Medulla oblongata (tissue), 1 donor: ENCODE measurements at regions not wholly inside any gene's neighbourhood (a gene's known extent, or its start where the extent isn't known, plus 50 kb on each side); places are given as distances from the start of the nearest gene placed in this dataset.
"Not testable (repeated sequence)": the region's sequence is repeated elsewhere in the genome, so short reads cannot be mapped to it uniquely, and the experiment has no call there.

Experiments used
- DNase-seq: peaks from one replicate; pipeline ENCODE4 v3.0.0-alpha.2; 2015; ENCODE audit errors: extremely low spot score

- no peak for DNase-seq
Observed at GRCh38 chr4:189504220-189504619, 436.5 kb upstream of the FRG1 start.

DNA sequence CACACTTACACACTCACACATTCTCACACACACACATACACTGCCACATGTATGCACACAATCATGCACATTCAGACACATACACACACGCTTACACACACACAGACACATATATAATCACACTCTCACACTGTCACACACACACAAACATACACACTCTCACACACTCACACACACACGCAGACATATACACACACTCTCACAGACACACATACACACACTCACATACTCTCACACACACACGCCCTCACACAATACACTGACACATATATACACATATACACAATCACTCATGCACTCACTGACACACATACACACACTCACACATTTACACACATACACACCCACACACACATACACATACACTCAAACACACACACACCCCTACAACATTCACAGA, 435.3 kb upstream of the FRG1 start:
- no peak for DNase-seq

GRCh38 chr4:189506080-189506479, 434.6 kb upstream of the FRG1 start:
- no peak for DNase-seq

DNA sequence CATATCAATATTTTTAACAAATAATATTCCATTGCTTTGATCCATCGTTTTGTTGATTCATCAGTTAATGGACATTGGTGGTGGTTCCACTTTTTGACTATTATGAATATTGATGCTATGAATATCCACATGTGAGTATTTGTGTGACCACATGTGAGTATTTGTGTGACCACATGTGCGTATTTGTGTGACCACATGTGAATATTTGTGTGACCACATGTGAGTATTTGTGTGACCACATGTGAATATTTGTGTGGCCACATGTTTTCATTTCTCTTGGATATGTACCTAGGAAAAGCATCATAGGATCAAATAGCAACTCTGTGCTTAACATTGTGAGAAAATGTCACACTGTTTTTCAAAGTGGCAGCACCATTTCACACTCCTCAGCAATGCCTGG, 433.6 kb upstream of the FRG1 start:
- DNase-seq: no peak

DNA sequence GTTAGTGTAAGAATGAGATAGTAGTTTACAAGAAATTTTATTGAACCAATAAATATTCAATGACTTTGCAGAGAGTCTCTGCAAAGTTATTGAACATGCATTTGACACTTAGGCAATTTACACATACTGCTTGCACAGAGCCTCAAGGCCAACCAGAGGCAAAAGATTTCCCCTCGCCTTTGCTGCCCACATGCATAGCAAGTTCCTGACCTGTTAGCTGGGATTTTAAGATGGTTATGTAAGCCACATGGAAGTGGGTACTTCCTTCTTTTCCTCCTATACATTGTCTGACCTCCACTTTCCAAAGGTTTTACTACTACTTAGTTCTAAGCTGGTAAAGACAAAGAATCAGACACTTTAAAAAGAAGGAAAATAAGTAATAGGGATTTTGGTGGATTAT, 430.1 kb upstream of the FRG1 start:
- DNase-seq: no peak

DNA sequence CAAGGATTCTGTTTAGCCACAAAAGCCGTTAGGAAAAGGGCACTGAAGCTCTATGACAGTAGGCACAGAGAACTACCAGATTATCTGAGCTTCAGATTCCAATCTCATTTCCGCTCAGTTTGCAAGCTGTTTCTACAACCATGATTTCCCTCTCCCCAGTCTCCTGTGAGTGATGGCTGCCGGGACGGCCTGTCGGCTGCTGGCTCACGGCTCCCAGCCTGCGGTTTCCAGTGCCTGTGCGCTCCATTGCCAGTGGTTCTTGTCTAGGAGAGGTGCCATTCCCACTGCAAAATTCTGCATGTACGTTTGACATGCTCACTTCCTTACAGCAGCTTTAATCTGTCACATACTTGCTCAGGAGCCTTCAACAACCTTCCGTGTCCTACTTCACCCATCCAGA, 429.1 kb upstream of the FRG1 start:
- no peak for DNase-seq

- DNase-seq: no peak
Observed at GRCh38 chr4:189513421-189513820, 427.3 kb upstream of the FRG1 start.

DNA sequence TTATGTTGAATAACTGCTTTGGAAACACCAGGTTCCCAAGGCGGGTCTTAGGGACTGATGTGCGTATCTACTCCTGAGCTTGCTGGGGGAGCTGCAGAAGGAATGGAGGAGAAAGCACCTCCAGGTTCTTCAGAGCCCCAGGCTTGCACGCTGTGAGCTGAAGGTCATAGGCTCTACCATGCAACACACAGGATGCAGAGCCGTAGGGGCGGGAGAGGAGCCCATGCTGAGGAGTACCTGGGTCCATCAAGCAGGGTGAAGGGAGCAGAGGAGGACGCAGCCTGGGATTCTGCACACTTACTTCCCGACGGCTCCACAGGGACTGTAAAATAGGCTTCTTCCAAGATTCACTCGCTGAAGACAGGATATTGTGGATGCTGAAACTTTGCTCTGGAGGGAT, 426.5 kb upstream of the FRG1 start:
- no peak for DNase-seq

DNA sequence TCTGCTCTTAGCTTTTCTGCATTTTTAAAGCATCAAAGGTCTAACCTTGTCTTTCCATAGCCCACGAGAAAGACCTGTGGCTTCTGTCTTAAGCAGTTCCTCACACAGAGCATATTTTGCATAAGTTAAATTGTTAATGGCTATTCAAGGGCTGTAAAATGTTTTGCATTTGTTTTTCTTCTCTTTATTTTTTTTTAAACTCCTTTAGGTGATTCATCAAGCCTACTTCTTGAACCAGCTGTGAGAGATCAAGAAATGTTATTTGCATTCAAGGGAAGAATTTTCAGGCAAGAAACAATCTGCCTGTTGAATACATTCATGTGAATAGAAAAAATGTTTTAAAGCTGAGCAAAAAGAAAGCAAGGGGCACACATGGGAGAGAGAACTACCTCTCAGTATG, 423.8 kb upstream of the FRG1 start:
- DNase-seq: no peak

DNA sequence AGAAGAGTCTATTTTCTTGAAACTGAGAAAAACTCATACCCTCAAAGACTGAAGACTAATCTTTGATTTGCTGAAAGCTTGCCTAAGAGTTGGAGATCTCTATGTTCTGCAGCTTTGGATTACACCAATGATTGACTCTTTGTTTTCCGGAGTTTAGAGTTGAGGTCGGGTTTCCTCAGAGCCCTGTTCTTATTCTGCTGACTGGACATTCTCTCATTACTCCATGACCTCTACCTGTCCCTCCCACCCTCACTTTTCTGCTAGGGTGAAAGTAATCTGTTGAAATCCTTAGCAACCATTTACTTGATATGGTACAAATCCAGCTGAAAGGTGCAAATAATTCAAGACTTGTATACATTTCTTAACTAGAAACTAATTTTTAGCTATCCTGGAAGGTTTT, 421.5 kb upstream of the FRG1 start:
- DNase-seq: no peak

- no peak for DNase-seq
Observed at GRCh38 chr4:189525304-189525703, 415.4 kb upstream of the FRG1 start.

- DNase-seq: no peak
Observed at GRCh38 chr4:189530848-189531247, 409.8 kb upstream of the FRG1 start.

- DNase-seq: no peak
Observed at GRCh38 chr4:189533603-189534002, 407.1 kb upstream of the FRG1 start.

DNA sequence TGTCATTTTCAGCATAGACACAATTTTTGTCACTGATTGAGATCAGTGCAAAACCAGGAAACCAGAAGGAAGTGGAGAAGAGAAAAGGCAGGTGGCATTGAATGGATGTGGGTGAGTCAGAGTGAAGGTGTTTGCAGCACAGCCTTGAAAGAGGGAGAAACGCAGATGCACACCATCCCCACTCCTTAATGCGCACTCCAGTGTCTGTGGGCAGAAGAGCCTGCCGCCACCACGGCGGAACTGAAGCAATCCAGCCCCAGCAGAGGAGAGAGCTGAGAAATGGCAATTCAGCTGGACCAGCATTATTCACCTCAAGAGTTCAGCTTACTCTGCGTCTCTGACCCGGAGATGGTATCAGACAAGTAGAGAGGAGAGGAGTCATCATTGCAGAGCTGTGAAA, 393.1 kb upstream of the FRG1 start:
- no peak for DNase-seq

DNA sequence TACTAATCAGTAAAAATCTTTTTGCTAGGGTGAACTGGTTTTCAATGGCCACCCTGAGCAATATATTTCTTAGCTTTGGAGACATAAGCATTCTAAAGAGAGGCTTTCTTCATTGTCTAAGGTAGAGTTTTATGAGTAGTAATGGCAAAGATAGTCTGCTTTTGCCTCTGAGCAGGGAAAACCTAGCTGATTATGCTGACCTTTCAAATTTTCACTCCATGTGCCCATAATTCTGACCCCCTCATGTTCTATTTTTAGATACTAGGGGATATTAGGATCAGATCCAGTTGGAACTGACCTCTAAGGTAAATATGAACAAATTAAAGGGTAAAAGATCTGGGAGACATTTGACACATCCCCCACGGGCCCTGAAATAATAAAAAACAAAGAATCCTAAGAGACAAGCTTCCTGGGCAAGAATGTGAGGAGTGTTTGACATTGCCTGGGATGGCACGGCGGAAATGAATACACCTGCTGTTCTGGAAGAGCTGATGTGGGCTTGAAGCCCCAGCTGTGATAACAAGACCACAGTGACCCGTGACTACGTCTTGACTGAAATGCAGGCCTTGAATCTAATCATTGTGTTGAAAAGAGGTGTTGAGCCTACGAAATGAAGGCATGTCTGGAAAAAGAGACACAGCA, 392.1 kb upstream of the FRG1 start:
- no peak for DNase-seq

DNA sequence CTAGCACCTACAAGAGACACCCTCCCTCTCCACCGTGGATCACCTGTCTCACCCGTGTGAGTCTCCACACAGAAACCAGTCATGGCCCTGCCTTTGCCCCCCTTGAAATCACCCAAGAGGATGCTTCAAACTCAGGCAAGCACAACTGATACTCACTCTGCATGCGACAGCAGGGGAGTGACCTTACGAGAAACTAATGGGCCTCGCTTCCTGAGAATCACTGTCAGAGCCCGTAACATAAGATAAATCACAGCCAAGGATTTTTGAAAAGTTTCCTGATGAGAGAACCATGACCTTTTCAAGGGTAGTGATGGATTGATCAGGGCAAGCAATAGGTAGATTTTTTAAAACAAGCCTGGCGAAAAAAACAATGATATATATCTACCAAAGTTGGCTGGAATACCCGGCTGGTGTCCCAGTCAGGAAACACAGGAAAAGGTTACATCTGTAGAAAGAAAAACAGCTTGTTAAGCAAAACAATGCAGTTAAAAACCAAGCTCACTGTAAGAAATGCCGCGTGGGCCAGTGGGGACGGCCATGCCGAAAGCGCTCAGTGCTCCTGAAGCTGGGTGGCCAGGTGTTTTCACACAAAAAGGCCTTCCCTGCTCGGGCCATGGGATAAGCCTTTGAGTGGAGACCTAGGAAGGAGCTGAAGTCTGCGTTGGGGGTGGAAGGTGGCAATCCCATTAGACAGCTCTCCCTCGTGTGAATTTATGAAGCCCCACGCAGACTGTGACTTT, 388.6 kb upstream of the FRG1 start:
- not testable (repeated sequence) for DNase-seq

- not testable (repeated sequence) for DNase-seq
Observed at GRCh38 chr4:189560605-189561004, 380.1 kb upstream of the FRG1 start.

GRCh38 chr4:189563751-189564150, 376.9 kb upstream of the FRG1 start:
- not testable (repeated sequence) for DNase-seq

- DNase-seq: not testable (repeated sequence)
Observed at GRCh38 chr4:189566271-189566670, 374.4 kb upstream of the FRG1 start.

DNA sequence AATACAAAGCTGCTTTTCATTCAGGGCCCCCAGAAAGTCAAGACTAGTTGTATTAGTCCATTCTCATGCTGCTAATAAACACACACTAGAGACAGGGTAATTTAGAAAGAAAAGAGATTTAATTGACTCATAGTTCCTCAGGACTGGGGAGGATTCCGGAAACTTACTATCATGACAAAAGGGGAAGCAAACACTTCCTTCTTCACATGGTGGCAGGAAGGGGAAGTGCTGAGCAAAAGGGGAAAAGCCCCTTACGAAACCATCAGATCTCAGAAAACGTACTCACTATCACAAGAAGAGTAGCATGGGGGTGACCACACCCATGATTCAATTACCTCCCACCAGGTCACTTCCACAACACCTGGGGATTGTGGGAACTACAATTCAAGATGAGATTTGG, 373.8 kb upstream of the FRG1 start:
- DNase-seq: not testable (repeated sequence)

- DNase-seq: not testable (repeated sequence)
Observed at GRCh38 chr4:189579645-189580044, 361.0 kb upstream of the FRG1 start.

DNA sequence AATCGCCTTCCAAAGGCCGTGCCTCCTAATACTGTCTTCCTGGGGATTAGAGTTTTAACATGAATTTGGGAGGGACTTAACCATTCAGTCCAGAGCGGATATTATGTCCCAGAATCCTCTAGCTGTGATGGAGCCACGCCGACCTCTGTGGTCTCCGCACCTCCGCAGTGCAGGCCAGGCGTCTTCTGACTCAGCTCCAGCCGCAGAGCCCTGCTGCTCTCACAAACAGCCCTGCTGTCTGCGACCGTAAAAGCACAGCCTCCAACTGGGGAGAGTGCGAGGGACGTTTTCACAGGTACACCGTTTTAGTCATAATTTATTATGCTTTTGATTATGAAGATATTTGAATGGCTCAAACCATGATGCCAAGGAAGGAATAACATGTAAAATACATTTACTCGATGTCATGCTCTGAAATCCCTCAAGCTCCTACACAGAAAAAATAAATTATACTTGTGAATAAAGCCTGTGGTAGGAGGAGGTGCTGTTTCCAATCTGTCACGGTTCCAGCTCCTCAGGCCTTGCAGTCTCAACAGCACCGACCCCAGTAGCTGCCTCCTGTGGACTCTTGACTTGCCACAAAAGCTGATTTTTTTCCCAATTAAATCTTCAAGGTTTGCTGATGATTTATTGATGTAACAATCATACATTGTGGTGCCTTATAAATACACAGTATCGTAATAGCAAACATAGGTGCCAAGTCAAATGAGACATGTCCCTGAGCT, 353.6 kb upstream of the FRG1 start:
- DNase-seq: not testable (repeated sequence)

DNA sequence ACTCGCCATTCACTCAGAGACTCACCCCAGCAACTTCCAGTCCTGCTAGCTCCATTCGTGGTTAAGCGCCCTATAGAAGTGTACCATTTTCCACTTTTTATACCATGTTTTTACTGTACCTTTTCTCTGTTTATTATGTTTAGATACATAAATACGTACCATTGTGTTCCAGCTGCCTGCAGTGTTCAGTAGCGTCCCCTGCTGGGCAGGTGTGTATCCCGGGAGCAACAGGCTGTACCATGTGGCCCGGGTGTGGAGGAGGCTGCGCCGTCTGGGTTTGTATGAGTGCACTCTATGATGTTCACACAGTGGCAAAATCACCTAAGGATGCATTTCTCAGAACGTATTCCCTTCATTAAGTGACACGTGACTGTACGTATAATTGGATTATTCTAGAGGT, 351.5 kb upstream of the FRG1 start:
- DNase-seq: not testable (repeated sequence)
